ENCODE measurements at regions not wholly inside any gene's neighbourhood (a gene's known extent, or its start where the extent isn't known, plus 50 kb on each side); places are given as distances from the start of the nearest gene placed in this dataset.

DNA sequence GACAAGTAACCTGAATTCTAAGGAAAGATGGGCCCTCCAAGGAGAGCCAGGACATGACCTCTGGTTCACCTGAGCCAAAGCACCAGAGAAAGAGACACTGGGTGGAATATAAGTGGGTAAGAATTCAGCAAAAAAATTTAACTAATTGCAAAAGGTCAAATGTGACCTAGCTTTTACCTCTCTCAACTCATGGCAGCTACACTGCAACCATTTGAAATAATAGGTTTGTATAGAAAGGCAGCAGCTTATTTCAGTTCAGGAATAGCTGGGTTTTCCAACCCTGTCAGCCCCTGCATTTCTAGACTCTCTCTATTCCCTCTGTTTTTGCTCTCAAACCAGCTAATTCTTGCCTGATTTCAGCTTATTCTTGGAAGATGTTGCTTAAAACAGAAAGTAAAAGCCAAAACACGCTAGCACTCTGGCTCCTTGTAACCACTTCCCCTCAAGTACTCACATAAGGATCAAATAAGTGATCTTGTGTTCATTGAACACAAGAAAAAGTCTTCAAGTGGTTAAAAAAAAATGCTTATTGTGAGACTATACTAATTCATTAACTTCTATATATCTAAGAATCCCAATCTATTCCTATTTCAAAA is 101.1 kb upstream of the NR4A3 start:
- TF ChIP-seq POLR2A (IDR thresholded peaks at IDR 0.05): no peak
- TF ChIP-seq, protein P1, sequence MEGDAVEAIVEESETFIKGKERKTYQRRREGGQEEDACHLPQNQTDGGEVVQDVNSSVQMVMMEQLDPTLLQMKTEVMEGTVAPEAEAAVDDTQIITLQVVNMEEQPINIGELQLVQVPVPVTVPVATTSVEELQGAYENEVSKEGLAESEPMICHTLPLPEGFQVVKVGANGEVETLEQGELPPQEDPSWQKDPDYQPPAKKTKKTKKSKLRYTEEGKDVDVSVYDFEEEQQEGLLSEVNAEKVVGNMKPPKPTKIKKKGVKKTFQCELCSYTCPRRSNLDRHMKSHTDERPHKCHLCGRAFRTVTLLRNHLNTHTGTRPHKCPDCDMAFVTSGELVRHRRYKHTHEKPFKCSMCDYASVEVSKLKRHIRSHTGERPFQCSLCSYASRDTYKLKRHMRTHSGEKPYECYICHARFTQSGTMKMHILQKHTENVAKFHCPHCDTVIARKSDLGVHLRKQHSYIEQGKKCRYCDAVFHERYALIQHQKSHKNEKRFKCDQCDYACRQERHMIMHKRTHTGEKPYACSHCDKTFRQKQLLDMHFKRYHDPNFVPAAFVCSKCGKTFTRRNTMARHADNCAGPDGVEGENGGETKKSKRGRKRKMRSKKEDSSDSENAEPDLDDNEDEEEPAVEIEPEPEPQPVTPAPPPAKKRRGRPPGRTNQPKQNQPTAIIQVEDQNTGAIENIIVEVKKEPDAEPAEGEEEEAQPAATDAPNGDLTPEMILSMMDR (IDR thresholded peaks at IDR 0.05 in 4 of 5, conservative IDR thresholded peaks at IDR 0.05 in 1 of 5): no peak
